GF-D8 (cell line): ENCODE measurements at regions not wholly inside any gene's neighbourhood (a gene's known extent, or its start where the extent isn't known, plus 50 kb on each side); places are given as distances from the start of the nearest gene placed in this dataset.
"Not testable (repeated sequence)": the region's sequence is repeated elsewhere in the genome, so short reads cannot be mapped to it uniquely, and the experiment has no call there.

Experiments
- DNase-seq: peaks from one replicate; lab custom pipeline; 2025; lab: John Stamatoyannopoulos, UW

GRCh38 chr5:154588833-154589425 lies 110.9 kb upstream of the HAND1 start:
- not testable (repeated sequence) for DNase-seq

GRCh38 chr5:154588091-154588774 lies 110.2 kb upstream of the HAND1 start:
- DNase-seq: no peak

DNA sequence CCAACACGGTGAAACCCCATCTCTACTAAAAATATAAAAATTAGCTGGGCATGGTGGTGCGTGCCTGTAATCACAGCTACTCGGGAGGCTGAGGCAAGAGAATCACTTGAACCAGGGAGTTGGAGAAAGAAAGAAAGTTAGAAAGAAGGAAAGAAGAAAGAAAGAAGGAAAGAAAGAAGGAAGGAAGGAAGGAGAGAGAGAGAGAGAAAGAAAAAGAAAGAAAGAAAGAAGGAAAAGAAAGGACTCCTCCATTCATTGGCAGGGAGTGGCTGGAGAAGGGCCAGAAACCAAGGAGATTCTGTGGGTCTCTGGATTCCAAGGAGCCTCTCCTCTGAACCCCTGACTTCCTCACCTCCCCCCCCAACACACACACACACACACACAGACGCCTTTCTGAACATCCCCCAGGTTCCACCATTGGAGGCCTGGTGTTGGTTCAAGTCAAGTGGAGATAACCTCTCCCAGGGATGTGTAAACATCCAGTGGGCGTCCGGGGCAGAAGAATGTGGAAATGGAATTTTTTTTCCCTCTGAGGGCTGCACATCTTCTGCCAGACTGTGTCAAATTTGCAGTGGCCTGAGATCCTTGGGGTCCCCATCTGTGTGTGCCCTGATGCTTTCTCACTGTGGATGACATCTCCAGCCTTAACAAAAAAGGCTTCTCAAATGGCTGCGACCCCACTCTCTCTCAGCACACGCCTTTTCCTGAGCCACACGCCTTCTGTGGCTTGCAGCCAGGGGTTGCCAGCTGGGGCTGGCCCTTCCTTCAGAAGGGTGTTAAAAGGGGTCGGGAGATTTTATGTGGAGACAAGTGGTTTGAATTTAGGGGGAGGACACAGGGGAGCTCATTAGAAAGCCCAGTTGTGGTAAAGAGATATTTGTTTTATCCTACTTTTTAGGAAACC lies 109.3 kb upstream of the HAND1 start:
- DNase-seq: no peak

DNA sequence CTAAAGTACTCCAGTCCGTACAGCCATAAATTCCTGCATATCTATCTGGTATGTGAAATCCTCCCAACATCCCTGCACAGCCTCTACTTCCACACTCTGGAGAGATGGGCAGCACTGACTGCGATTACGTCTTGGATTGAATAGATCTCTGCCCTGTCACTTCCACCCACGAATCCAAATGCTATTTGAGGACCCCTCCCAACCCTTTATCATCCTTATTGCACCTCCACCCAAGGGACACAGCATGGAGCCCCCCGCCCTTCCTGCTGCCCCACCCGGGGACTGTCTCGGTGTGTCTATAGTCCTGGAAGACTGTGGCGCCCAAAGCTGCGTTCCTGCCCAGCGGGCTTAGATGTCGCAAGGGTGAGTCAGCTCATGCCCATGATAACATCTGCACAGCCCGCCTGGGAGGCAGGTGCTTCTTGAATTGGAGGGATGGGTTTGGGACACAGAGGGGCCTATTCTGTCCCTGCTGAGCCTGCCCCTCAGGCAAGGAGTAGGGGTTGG lies 105.7 kb upstream of the HAND1 start:
- DNase-seq: no peak

DNA sequence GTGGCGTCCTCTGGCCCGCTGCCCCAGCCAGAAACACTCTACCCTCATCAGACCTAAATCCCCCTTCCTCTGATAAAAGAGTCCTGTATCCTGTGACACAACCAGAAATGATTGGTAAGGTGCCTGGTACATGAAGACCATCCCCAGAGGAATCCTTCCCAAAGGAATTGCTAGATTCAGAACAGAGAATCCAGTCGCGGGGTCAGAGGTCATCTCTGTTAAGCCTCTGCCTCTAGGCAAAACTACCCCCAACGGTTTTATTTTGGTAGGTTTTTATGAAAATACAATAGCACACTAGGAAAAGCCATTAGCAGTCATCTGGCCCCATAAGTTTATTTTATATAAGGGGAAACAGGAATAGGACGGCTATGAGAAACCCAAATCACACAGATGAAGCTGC lies 102.4 kb upstream of the HAND1 start:
- DNase-seq: no peak

DNA sequence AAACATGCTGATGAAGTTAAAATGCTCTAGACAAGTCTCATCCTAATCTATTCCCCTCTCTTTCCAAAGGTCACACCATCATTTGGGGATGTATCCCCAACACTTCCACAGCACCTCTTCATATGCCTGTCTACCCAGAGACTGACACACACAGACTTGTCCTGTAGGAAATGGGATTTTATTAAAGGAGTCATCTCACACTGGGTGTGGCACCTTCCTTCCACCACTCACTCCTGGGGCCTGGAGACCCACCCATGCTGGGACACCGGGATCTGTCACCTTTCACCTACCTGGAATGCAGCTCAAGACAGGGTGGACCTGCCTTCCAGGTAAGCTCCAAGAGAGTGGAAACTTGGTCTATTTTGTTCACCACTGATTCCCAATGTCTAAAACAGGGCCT lies 99.4 kb upstream of the HAND1 start:
- DNase-seq: no peak

DNA sequence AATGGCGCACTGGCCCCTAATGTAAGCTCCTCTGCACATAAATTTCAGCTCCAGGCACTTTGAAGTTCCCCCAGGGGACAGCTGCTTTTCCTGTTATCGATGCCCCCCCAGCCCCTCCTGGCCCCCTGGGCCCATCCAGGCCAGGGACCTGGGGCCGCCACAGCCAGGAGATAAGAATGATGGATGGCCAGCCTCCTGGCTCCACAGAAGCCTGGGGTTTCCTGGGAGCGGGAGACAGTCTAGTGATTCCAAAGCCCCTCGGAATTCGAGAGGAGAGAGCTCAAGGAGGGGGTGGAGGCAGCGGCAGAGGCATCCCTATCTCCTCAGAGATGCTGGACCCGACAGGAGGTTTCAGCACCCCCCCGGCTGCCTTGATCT lies 98.4 kb upstream of the HAND1 start:
- DNase-seq: no peak

DNA sequence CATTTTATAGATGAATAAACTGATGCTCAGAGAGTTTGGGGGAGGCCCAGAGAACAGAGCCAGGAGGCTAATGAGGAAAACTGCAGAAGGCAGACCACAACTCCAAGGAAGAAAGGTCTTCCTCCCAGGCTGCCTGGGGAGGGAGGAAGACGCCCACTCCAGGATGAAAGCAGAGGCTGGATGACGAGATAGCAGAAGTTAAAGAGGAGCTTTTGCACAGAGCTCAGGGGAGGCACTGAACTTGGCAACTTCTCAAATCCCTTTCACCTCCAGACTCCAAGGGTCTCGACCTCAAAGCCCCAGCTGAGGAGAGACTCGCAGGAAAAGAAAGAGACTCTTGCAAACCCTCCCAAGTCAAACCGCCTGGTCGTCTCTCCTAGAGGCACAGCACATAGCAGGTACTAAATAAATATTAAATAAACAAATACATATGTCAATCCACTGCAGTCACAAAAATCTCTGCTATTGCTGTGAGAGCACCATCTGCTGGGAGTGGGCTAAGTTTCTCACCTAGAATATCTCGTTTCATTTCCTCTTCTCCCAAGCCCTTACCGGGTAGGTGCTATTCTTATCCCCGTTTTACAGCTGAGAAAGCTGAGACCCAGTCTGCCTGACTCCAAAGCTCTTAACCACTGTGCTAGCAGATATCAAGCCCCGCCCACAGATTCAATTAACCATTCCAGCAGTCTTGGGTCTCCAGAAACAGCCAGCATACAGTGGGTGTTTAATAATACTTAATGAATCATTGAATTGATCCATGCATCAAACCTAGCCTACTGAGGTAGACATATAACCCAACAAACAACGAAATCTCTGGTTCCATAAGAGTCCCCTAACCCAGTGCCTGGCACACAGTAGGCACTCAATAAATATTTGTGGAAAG lies 97.8 kb upstream of the HAND1 start:
- no peak for DNase-seq

- DNase-seq: no peak
These were observed 95.0 kb upstream of the HAND1 start for GRCh38 chr5:154573011-154573410.

DNA sequence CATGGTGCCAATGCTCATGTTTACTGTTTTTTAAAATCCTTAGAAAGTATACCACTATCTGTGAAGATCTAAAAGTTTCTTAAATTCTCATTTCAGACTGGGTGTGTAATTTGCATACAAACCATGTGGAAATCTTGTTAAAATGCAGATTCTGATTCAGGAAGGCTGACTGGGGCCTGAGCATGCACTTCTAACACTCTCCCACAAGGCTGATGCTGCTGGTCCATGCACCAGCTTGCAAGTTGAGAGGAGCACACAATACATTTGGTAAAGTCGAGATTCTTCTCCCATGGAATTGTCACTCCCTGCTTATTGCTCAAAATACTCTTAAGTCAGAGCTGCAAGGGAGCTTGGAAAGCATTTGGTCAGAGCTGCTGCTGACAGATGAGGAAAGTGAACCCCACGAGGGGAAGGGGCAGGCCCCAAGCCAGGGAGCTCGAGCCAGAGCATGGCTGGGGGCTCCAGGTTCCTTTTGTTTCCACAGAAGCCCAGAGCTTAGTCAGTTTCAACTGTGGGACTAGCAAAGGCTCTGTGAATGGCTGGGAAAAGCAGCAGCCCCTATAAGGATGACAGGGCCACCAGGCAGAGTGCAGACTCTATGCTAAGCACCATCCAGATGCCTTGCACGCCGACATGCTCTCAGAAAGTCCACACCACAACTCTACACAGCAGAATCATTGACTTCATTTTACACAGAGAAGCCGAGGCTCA lies 93.5 kb upstream of the HAND1 start:
- no peak for DNase-seq

GRCh38 chr5:154570572-154571324 lies 92.7 kb upstream of the HAND1 start:
- DNase-seq: no peak

DNA sequence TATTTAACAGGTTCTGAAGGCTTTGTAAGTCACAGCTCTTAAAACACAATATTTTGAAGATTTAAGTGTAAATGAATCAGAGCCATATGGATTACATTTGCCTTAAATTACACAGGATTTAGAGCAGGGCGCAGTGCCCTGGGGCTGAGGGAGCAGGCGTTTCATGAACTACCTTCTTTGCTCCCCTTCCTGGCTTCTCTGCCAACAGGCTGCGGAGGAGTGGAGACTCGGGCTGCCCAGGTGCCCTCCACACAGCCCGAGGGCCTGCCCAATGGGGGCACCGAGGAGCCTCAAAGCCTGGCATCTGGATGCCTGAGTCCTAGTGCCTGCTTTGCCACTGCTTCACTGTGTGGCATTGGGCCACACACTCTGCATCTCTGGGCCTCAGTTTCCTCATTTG lies 90.6 kb upstream of the HAND1 start:
- no peak for DNase-seq

- DNase-seq: no peak
These were observed 89.1 kb upstream of the HAND1 start for GRCh38 chr5:154567155-154567554.

DNA sequence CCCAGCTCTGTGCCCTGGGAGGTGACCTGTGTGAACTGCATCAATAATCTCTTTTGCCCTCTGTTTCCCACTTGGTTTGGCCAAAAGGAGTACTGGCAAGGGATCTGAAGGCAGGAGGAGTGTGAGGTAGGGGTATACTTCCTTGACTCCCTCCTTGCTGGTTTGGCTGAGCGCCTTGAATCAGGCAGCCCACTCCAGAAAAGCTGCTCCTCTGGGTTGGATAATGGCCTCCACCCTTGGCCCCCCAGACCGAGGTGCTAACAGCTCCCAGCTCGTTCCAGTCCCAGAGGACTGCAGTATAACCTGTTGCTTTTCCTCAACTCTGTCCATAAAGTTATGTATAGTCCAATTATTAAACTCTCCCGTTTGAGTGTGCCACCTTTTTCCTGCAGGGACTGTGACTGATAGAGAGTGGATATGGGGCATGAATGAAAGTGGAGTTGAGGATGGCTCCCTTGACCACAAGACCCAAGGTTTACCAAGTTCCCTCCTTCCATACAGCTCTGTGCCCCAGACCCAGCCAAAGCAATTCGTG lies 88.2 kb upstream of the HAND1 start:
- no peak for DNase-seq

DNA sequence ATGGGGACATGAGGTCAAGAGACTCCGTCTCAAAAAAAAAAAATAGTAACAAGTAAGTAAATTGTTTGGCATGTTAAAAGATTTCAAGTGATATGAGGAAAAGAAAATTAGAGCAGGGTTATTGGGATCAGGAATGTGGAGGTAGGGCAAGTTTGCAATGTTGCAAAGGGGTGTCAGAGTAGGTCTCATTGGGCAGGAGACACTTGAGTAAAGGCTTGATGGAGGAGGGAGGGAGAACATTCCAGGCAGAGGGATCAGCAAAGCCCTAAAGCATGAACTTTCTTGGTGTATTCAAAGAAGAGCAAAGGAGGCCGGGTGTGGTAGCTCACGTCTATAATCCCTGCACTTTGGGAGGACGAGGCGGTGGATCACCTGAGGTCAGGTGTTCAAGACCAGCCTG lies 87.1 kb upstream of the HAND1 start:
- DNase-seq: no peak

DNA sequence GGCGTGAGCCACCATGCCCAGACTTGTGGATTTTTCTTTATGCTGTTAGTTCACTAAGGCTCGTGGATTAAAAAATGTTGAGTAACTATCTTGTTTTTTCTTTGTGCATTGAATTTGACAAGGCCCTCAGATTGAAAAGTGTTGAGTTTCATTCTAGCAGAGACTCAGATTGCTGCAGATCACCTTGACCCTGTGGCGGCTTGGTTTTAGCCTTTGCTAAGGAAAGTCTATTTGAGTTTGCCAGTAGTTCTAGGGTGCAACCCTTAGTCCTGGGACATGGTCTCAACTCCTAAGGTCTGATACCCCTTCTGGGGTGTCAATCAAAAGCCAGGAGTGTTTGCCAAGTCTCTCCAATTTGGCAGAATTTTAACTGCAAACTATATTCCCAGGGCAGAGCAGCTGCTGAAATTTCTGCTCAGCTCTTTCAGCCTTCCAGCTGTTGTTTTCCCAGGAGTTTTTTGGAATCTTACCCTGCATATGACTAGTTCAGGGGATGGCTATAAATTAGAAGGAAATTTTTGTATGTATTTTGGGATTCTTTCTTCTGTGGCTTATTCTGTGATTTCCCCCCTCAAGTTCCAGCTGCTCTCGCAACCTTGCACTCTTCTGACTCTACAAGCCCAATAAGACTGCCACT lies 84.3 kb upstream of the HAND1 start:
- no peak for DNase-seq

DNA sequence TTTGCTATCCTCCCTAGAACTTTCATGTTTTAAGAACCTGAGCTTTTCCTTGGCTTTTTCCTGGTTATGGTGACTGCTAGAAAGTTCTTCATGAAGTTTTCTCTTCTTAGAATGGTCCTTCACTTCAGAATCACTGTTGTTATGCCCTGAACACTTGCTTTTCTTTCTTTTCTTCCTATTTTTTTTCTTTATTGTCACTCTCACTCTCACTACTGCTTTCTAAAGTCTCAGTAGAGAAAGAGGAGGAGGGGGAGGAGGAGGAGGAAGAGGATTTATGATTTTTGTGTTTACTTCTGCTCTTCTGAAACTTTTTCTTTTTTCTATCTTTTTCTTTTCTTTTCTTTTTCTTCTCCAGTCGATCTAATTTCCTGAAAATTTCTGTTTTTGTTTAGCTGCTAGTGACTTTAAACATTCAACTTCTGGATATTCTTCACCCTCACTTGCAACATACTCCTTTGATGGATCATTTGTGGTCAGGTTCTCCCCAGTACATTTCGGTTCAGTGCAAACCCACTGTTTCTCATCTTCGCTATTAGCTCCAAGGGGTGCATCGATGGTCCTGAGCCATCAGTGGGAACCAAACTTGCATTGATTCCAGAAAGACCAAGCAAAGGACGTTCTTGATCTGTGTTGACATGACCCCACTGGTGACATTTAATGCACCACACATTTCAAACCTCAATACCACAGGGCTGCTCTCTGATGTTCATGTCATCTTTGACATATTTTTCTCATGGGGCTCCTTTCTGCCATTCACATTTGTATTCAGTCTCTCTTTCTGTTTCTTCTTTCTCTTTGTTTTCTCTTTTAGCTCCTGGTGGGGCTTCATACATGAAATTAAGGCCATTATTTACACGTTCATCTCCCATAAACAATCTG lies 81.6 kb upstream of the HAND1 start:
- DNase-seq: no peak

DNA sequence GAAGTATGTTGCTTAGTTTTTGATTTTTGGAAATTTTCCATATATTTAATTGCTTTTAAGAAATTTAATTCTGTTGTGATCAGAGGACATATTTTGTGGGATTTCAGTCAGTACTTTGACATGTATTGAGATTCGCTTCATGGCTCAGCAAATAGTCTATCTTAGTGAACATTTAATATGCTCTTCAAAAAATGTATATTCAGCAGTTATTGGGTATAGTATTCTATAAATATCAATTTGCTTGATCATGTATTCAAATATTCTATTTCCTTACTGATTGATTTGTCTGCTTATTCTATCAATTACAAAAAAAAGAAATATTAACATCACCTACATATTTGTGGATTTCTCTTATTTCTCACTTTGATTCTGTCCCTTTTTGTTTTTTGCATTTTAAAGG lies 79.5 kb upstream of the HAND1 start:
- DNase-seq: no peak

GRCh38 chr5:154547551-154547950 lies 69.5 kb upstream of the HAND1 start:
- DNase-seq: no peak
